ENCODE measurements at regions not wholly inside any gene's neighbourhood (a gene's known extent, or its start where the extent isn't known, plus 50 kb on each side); places are given as distances from the start of the nearest gene placed in this dataset.
"Not testable (repeated sequence)": the region's sequence is repeated elsewhere in the genome, so short reads cannot be mapped to it uniquely, and the experiment has no call there.

DNA sequence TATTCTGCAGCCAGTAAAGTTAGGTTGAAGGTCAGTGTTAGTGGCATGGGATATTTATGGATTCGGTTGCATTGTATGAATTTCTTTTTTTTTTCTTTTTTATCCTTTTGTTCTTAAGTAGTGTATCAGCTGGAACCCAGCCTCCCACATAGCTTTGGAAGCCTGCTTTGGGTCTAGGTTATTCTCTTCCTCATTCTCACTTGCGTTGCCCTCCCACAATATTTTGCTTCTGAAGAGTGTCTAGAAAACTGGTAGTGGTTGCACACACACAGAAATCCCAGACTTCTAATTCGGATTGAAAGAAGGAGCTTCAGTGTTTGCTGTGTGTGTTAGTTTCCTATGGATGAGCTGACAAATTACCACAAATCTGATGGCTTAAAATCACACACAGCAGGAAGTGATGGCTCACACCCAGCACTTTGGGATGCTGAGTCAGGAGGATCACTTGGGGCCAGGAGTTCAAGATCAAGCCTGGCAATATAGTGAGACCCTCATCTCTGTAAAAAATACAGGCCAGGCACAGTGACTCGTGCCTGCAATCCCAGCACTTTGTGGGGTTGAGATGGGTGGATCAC, 104.8 kb downstream of the ARL4C start:
- Histone ChIP-seq H3K27me3 (ENCODE audit: insufficient read depth, low read length) (no peaks in the 10 kb centered on the region), H3K4me1 (ENCODE audit: control insufficient read depth in 1 of 2, insufficient read depth in 2 of 2, low read length in 2 of 2) (no peaks in the 10 kb centered on the region), H2BK5ac (ENCODE audit: low read depth, low read length, poor library complexity) (no peak overlapping the region), H3K4me2 (ENCODE audit: low read length) (no peak overlapping the region), H3K18ac (ENCODE audit: low read length) (no peak overlapping the region), H3K4ac (ENCODE audit: low read depth, low read length) (no peak overlapping the region), H3K79me1 (ENCODE audit: low read length) (no peaks in the 10 kb centered on the region), H2BK12ac (ENCODE audit: low read length) (no peak overlapping the region), H3K14ac (ENCODE audit: low read length) (no peak overlapping the region), H3K4me3 (ENCODE audit: low read depth, low read length) (no peak overlapping the region), H4K91ac (ENCODE audit: low read depth, low read length) (no peak overlapping the region), H4K8ac (ENCODE audit: low read depth, low read length) (no peak overlapping the region), H2AFZ (ENCODE audit: insufficient read depth, low read length, poor library complexity) (no peak overlapping the region), H4K12ac (ENCODE audit: low read depth, low read length) (no peak overlapping the region), H3K27ac (ENCODE audit: low read depth, low read length) (no peak overlapping the region), H2AK5ac (ENCODE audit: low read length) (no peak overlapping the region), H2BK120ac (ENCODE audit: insufficient read depth, low read length, poor library complexity) (no peak overlapping the region), H3K9me3 (ENCODE audit: insufficient read depth, low read depth, low read length) (no peaks in the 10 kb centered on the region), H3K79me2 (ENCODE audit: control insufficient read depth, insufficient read depth, low read length, poor library complexity) (no peaks in the 10 kb centered on the region), H3K36me3 (ENCODE audit: control insufficient read depth in 1 of 2, insufficient read depth in 2 of 2, low read length in 2 of 2) (no peaks in the 10 kb centered on the region), H3K9ac (ENCODE audit: low read length) (no peak overlapping the region), H3K23ac (ENCODE audit: low read length) (no peak overlapping the region)
- no CpG with 5 or more reads among the region's 4 CpGs for WGBS (ENCODE audit: extremely low coverage, insufficient coverage, insufficient read length)
- no peak for DNase-seq

DNA sequence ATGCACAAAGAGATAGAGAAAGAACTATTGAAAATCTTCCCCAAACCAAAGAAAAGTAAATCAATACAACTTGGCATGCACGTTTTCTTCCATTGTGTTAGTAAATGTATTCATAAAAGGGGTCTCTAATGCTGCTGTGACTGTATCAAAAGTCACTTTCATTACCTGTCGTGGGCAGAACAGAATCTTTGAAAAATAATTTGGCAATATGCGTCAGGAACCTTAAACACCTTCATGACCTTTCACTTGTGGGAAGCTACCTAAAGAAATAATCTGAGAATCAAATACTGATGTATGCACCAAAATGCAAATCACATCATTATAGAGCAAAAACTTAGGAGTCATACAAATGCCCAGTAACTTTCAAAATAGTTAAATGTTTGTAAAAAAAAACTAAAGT, 105.3 kb downstream of the ARL4C start:
- H2BK120ac ChIP-seq (ENCODE audit: insufficient read depth, low read length, poor library complexity) = no peak overlapping the region
- H3K18ac ChIP-seq (ENCODE audit: low read length) = no peak overlapping the region
- no peak overlapping the region for H2BK5ac ChIP-seq (ENCODE audit: low read depth, low read length, poor library complexity)
- H2BK12ac ChIP-seq (ENCODE audit: low read length) = no peak overlapping the region
- no peak overlapping the region for H4K8ac ChIP-seq (ENCODE audit: low read depth, low read length)
- H3K79me1 ChIP-seq (ENCODE audit: low read length) = no peaks in the 10 kb centered on the region
- no peak overlapping the region for H3K4me2 ChIP-seq (ENCODE audit: low read length)
- H2AK5ac ChIP-seq (ENCODE audit: low read length) = no peak overlapping the region
- H3K4ac ChIP-seq (ENCODE audit: low read depth, low read length) = no peak overlapping the region
- no peaks in the 10 kb centered on the region for H3K27me3 ChIP-seq (ENCODE audit: insufficient read depth, low read length)
- WGBS (ENCODE audit: extremely low coverage, insufficient coverage, insufficient read length) = no CpG with 5 or more reads among the region's 3 CpGs
- no peaks in the 10 kb centered on the region for H3K4me1 ChIP-seq (ENCODE audit: control insufficient read depth in 1 of 2, insufficient read depth in 2 of 2, low read length in 2 of 2)
- no peaks in the 10 kb centered on the region for H3K79me2 ChIP-seq (ENCODE audit: control insufficient read depth, insufficient read depth, low read length, poor library complexity)
- no peak overlapping the region for H2AFZ ChIP-seq (ENCODE audit: insufficient read depth, low read length, poor library complexity)
- no peak overlapping the region for H3K23ac ChIP-seq (ENCODE audit: low read length)
- no peak overlapping the region for H4K91ac ChIP-seq (ENCODE audit: low read depth, low read length)
- no peaks in the 10 kb centered on the region for H3K36me3 ChIP-seq (ENCODE audit: control insufficient read depth in 1 of 2, insufficient read depth in 2 of 2, low read length in 2 of 2)
- no peaks in the 10 kb centered on the region for H3K9me3 ChIP-seq (ENCODE audit: insufficient read depth, low read depth, low read length)
- no peak overlapping the region for H3K27ac ChIP-seq (ENCODE audit: low read depth, low read length)
- no peak overlapping the region for H3K4me3 ChIP-seq (ENCODE audit: low read depth, low read length)
- H4K12ac ChIP-seq (ENCODE audit: low read depth, low read length) = no peak overlapping the region
- H3K14ac ChIP-seq (ENCODE audit: low read length) = no peak overlapping the region
- no peak for DNase-seq
- no peak overlapping the region for H3K9ac ChIP-seq (ENCODE audit: low read length)

DNA sequence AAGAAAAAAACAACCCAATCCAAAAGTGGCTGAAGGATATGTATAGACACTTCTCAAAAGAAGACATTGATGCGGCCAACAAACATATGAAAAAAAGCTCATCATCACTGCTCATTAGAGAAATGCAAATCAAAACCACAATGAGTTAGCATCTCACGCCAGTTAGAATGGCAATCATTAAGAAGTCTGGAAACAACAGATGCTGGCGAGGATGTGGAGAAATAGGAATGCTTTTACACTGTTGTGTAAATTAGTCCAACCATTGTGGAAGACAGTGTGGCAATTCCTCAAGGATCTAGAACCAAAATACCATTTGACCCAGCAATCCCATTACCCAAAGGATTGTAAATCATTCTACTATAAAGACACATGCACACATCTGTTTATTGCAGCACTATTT, 107.2 kb downstream of the ARL4C start:
- not testable (repeated sequence) for H2AFZ ChIP-seq (ENCODE audit: insufficient read depth, low read length, poor library complexity); H3K23ac ChIP-seq (ENCODE audit: low read length); H2BK5ac ChIP-seq (ENCODE audit: low read depth, low read length, poor library complexity); H4K91ac ChIP-seq (ENCODE audit: low read depth, low read length); H3K27me3 ChIP-seq (ENCODE audit: insufficient read depth, low read length); H3K79me1 ChIP-seq (ENCODE audit: low read length); H3K9ac ChIP-seq (ENCODE audit: low read length); H3K4me2 ChIP-seq (ENCODE audit: low read length); H2BK120ac ChIP-seq (ENCODE audit: insufficient read depth, low read length, poor library complexity); DNase-seq; H3K79me2 ChIP-seq (ENCODE audit: control insufficient read depth, insufficient read depth, low read length, poor library complexity); H4K8ac ChIP-seq (ENCODE audit: low read depth, low read length); H4K12ac ChIP-seq (ENCODE audit: low read depth, low read length); H3K36me3 ChIP-seq (ENCODE audit: control insufficient read depth in 1 of 2, insufficient read depth in 2 of 2, low read length in 2 of 2); H3K18ac ChIP-seq (ENCODE audit: low read length); H2BK12ac ChIP-seq (ENCODE audit: low read length); H3K4me1 ChIP-seq (ENCODE audit: control insufficient read depth in 1 of 2, insufficient read depth in 2 of 2, low read length in 2 of 2); H3K27ac ChIP-seq (ENCODE audit: low read depth, low read length); H3K4ac ChIP-seq (ENCODE audit: low read depth, low read length); H3K14ac ChIP-seq (ENCODE audit: low read length); H3K4me3 ChIP-seq (ENCODE audit: low read depth, low read length); H3K9me3 ChIP-seq (ENCODE audit: insufficient read depth, low read depth, low read length); H2AK5ac ChIP-seq (ENCODE audit: low read length)
- WGBS (ENCODE audit: extremely low coverage, insufficient coverage, insufficient read length) = no CpG with 5 or more reads among the region's 3 CpGs

DNA sequence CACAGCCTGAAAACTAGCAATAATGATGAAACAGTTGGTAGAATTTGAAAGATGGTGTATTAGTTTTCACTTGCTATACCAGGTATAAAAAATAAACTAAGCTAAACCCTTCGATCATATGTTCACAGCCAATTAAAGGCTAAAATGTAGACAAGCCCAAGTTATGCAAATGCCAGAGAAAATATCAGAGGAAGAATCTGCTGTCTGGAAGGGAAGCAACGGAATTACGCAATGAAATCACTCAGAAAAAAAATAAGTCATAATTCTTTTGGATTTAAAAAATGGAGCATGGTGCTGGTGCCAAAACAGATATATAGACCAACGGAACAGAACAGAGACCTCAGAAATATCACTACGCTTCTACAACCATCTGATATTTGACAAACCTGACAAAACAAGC, 108.3 kb downstream of the ARL4C start:
- no peak overlapping the region for H3K27ac ChIP-seq (ENCODE audit: low read depth, low read length)
- H3K18ac ChIP-seq (ENCODE audit: low read length) = no peak overlapping the region
- no peaks in the 10 kb centered on the region for H3K79me2 ChIP-seq (ENCODE audit: control insufficient read depth, insufficient read depth, low read length, poor library complexity)
- H2AK5ac ChIP-seq (ENCODE audit: low read length) = no peak overlapping the region
- peak in 1 of 2 donors; percentile 4 for DNase-seq
- no peak overlapping the region for H4K12ac ChIP-seq (ENCODE audit: low read depth, low read length)
- H3K79me1 ChIP-seq (ENCODE audit: low read length) = no peaks in the 10 kb centered on the region
- H3K27me3 ChIP-seq (ENCODE audit: insufficient read depth, low read length) = no peaks in the 10 kb centered on the region
- no peak overlapping the region for H3K4me3 ChIP-seq (ENCODE audit: low read depth, low read length)
- H2AFZ ChIP-seq (ENCODE audit: insufficient read depth, low read length, poor library complexity) = no peak overlapping the region
- H3K9me3 ChIP-seq (ENCODE audit: insufficient read depth, low read depth, low read length) = no peaks in the 10 kb centered on the region
- H2BK120ac ChIP-seq (ENCODE audit: insufficient read depth, low read length, poor library complexity) = no peak overlapping the region
- no peak overlapping the region for H3K9ac ChIP-seq (ENCODE audit: low read length)
- H4K8ac ChIP-seq (ENCODE audit: low read depth, low read length) = no peak overlapping the region
- no peaks in the 10 kb centered on the region for H3K4me1 ChIP-seq (ENCODE audit: control insufficient read depth in 1 of 2, insufficient read depth in 2 of 2, low read length in 2 of 2)
- no peaks in the 10 kb centered on the region for H3K36me3 ChIP-seq (ENCODE audit: control insufficient read depth in 1 of 2, insufficient read depth in 2 of 2, low read length in 2 of 2)
- WGBS (ENCODE audit: extremely low coverage, insufficient coverage, insufficient read length) = no CpG with 5 or more reads among the region's 5 CpGs
- H3K4me2 ChIP-seq (ENCODE audit: low read length) = no peak overlapping the region
- no peak overlapping the region for H3K14ac ChIP-seq (ENCODE audit: low read length)
- no peak overlapping the region for H2BK5ac ChIP-seq (ENCODE audit: low read depth, low read length, poor library complexity)
- H2BK12ac ChIP-seq (ENCODE audit: low read length) = no peak overlapping the region
- H4K91ac ChIP-seq (ENCODE audit: low read depth, low read length) = no peak overlapping the region
- H3K23ac ChIP-seq (ENCODE audit: low read length) = no peak overlapping the region
- H3K4ac ChIP-seq (ENCODE audit: low read depth, low read length) = no peak overlapping the region
